ENCODE measurements at regions not wholly inside any gene's neighbourhood (a gene's known extent, or its start where the extent isn't known, plus 50 kb on each side); places are given as distances from the start of the nearest gene placed in this dataset.

- Histone ChIP-seq H3K36me3 (replicated peaks in 1 of 2; ENCODE audit: control insufficient read depth in 1 of 2, insufficient read depth in 2 of 2, low read length in 2 of 2) (no peaks in the 10 kb centered on the region), H3K4me3 (replicated peaks in 1 of 3; ENCODE audit: insufficient read depth in 1 of 3, low read depth in 2 of 3, low read length in 3 of 3) (no peak overlapping the region), H3K27me3 (ENCODE audit: control insufficient read depth in 1 of 2, insufficient read depth in 2 of 2, low read length in 2 of 2) (no peaks in the 10 kb centered on the region), H3K9me3 (ENCODE audit: low read length) (no peaks in the 10 kb centered on the region), H2AFZ (ENCODE audit: low read length) (no peak overlapping the region), H3K4me2 (ENCODE audit: low read depth, low read length) (peak overlapping the region; percentile 41; the same call in 1 of the 2 replicates), H4K20me1 (ENCODE audit: insufficient read depth, low read length) (no peaks in the 10 kb centered on the region), H3K27ac (ENCODE audit: extremely low read length, insufficient read depth, low read length) (peak overlapping the region; percentile 41), H3K79me2 (ENCODE audit: insufficient read depth, low read length) (no peaks in the 10 kb centered on the region), H3K9ac (ENCODE audit: insufficient read depth, low read depth, low read length) (no peak overlapping the region), H3K4me1 (ENCODE audit: insufficient read depth, low read length) (peaks cover 57% of the 10 kb centered on the region)
- peak; percentile 55 for DNase-seq (ENCODE audit: low spot score)
- intact Hi-C loops (cut with micrococcal nuclease; ENCODE audit: unreplicated experiment), result no loop called here
- POLR2A ChIA-PET, result interaction anchor here (1.1 to 1.5 kb wide), 2 partner anchors 8 to 17 kb away, joined by 3 to 5 read pairs; no protein-coding TSS in a partner anchor
- peak; percentile 68 for ATAC-seq
- FAIRE-seq, result no peak
- TF ChIP-seq ZNF776 (CRISPR knock-in tag; IDR thresholded peaks at IDR 0.05) (no peak), ZKSCAN8 (CRISPR knock-in tag; IDR thresholded peaks at IDR 0.05; ENCODE audit: borderline replicate concordance) (peak; percentile 12; the same call in 1 of the 2 replicates), TEAD3 (CRISPR knock-in tag; optimal IDR thresholded peaks at IDR 0.05; ENCODE audit: borderline replicate concordance) (peak; percentile 29), AGO1 (IDR thresholded peaks at IDR 0.05; ENCODE audit: low read depth, low read length, poor library complexity, severe bottlenecking) (no peak), ARID5B (CRISPR knock-in tag; IDR thresholded peaks at IDR 0.05) (peak; percentile 17; the same call in 1 of the 2 replicates), SOX13 (IDR thresholded peaks at IDR 0.05) (no peak), SOX13 (CRISPR knock-in tag; conservative IDR thresholded peaks at IDR 0.05 in 1 of 2, IDR thresholded peaks at IDR 0.05 in 1 of 2) (peak in 1 of 2 experiments; percentile 31; a peak in 1 of 4 replicates), SMC3 (IDR thresholded peaks at IDR 0.05; ENCODE audit: low read length) (no peak), POGZ (CRISPR knock-in tag; IDR thresholded peaks at IDR 0.05) (0 out of 2 replicates have a peak, but pooled peaks have one; percentile 12), FOXP1 (IDR thresholded peaks at IDR 0.05) (no peak), FOXP1 (CRISPR knock-in tag; IDR thresholded peaks at IDR 0.05) (0 out of 2 replicates have a peak, but pooled peaks have one; percentile 23), FOXA3 (CRISPR knock-in tag; IDR thresholded peaks at IDR 0.05) (peak; percentile 39; the same call in 1 of the 2 replicates), GATAD2A (CRISPR knock-in tag; IDR thresholded peaks at IDR 0.05) (peak; percentile 25; the same call in 1 of the 2 replicates), ZNF235 (CRISPR knock-in tag; IDR thresholded peaks at IDR 0.05; ENCODE audit: borderline replicate concordance) (no peak), SOX5 (CRISPR knock-in tag; IDR thresholded peaks at IDR 0.05; ENCODE audit: borderline replicate concordance) (peak; percentile 46; the same call in 1 of the 2 replicates), ZNF333 (CRISPR knock-in tag; IDR thresholded peaks at IDR 0.05; ENCODE audit: borderline replicate concordance) (no peak), JUND (CRISPR knock-in tag; IDR thresholded peaks at IDR 0.05) (no peak), LCORL (IDR thresholded peaks at IDR 0.05) (no peak), LCORL (CRISPR knock-in tag; IDR thresholded peaks at IDR 0.05) (peak; percentile 41; the same call in 1 of the 2 replicates)
- in situ Hi-C loops (cut with HindIII; ENCODE audit: extremely low pct_ligation_motif_present, low pct_unique_long_range_greater_than_20kb), result no loop called here
- WGBS (ENCODE audit: low lambda C conversion rate), result 28% methylated on average over 4 of the region's 4 CpGs
- no TSS peak for BruUV-seq (replicated peaks)
- CTCF ChIA-PET (ENCODE audit: low intra/inter-chr PET ratio, low total read pairs), result no interaction called here
Observed at GRCh38 chr5:173781432-173781815, 106.7 kb upstream of the CPEB4 start.

Data from HepG2 (cell line).